ENCODE measurements at regions not wholly inside any gene's neighbourhood (a gene's known extent, or its start where the extent isn't known, plus 50 kb on each side); places are given as distances from the start of the nearest gene placed in this dataset.
"Not testable (repeated sequence)": the region's sequence is repeated elsewhere in the genome, so short reads cannot be mapped to it uniquely, and the experiment has no call there.

DNA sequence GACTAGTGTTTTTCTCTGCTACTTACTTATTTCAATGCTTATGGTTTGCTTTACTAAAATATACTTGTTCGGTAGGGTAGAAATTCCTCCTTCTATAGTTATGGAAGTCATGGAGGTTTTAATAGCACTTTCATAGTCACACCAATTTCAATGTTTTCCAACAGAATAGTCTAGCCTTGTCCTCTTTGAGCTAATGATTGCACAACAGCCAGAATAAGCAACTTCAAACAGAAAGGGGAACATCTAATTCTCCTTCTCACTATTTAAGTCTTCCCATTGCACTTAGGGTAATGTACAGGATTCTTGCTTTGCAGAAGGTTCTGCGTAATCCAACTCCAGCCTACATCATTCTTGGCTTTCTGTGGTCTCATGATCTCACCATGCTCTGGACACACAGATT is 287.7 kb upstream of the GCFC2 start:
- no peak for ATAC-seq
- TF ChIP-seq ZNF565 (CRISPR knock-in tag; conservative IDR thresholded peaks at IDR 0.05; ENCODE audit: low read depth) (no peak), SNAI2 (CRISPR knock-in tag; IDR thresholded peaks at IDR 0.05) (no peak), TCF4 (CRISPR knock-in tag; IDR thresholded peaks at IDR 0.05; ENCODE audit: borderline replicate concordance) (no peak), CSDC2 (CRISPR knock-in tag; IDR thresholded peaks at IDR 0.05) (no peak)

DNA sequence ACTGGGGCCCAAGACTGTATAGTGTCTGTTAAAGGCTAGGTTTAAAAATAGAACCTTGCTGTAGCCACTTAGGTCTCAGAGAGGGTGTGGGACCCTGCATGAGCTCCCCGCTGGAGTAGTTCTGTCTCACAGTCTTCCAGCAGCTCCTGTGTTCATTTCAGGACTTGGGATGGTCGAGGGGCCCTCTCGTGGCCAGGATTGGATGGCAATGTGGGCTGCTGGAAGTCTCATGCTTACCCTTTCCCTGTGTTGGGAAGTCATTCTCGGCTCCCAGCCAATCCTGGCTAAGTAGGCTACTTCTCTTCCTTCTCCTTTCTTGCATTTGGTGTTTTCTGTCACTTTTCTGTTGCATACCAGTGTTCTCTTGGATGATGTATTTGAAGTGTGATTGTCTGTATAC is 284.0 kb upstream of the GCFC2 start:
- TF ChIP-seq, protein P1, sequence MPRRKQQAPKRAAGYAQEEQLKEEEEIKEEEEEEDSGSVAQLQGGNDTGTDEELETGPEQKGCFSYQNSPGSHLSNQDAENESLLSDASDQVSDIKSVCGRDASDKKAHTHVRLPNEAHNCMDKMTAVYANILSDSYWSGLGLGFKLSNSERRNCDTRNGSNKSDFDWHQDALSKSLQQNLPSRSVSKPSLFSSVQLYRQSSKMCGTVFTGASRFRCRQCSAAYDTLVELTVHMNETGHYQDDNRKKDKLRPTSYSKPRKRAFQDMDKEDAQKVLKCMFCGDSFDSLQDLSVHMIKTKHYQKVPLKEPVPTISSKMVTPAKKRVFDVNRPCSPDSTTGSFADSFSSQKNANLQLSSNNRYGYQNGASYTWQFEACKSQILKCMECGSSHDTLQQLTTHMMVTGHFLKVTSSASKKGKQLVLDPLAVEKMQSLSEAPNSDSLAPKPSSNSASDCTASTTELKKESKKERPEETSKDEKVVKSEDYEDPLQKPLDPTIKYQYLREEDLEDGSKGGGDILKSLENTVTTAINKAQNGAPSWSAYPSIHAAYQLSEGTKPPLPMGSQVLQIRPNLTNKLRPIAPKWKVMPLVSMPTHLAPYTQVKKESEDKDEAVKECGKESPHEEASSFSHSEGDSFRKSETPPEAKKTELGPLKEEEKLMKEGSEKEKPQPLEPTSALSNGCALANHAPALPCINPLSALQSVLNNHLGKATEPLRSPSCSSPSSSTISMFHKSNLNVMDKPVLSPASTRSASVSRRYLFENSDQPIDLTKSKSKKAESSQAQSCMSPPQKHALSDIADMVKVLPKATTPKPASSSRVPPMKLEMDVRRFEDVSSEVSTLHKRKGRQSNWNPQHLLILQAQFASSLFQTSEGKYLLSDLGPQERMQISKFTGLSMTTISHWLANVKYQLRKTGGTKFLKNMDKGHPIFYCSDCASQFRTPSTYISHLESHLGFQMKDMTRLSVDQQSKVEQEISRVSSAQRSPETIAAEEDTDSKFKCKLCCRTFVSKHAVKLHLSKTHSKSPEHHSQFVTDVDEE (CRISPR knock-in tag; IDR thresholded peaks at IDR 0.05): no peak
- TF ChIP-seq PPARA (CRISPR knock-in tag; IDR thresholded peaks at IDR 0.05; ENCODE audit: borderline replicate concordance): no peak
- TF ChIP-seq ZNF8 (CRISPR knock-in tag; IDR thresholded peaks at IDR 0.05): no peak
- TF ChIP-seq, protein P2, sequence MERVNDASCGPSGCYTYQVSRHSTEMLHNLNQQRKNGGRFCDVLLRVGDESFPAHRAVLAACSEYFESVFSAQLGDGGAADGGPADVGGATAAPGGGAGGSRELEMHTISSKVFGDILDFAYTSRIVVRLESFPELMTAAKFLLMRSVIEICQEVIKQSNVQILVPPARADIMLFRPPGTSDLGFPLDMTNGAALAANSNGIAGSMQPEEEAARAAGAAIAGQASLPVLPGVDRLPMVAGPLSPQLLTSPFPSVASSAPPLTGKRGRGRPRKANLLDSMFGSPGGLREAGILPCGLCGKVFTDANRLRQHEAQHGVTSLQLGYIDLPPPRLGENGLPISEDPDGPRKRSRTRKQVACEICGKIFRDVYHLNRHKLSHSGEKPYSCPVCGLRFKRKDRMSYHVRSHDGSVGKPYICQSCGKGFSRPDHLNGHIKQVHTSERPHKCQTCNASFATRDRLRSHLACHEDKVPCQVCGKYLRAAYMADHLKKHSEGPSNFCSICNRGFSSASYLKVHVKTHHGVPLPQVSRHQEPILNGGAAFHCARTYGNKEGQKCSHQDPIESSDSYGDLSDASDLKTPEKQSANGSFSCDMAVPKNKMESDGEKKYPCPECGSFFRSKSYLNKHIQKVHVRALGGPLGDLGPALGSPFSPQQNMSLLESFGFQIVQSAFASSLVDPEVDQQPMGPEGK (CRISPR knock-in tag; IDR thresholded peaks at IDR 0.05; ENCODE audit: borderline replicate concordance): no peak
- TF ChIP-seq TCF4 (CRISPR knock-in tag; IDR thresholded peaks at IDR 0.05; ENCODE audit: borderline replicate concordance): no peak
- no peak for TF ChIP-seq BACH2 (CRISPR knock-in tag; IDR thresholded peaks at IDR 0.05; ENCODE audit: borderline replicate concordance)
- ATAC-seq: no peak

DNA sequence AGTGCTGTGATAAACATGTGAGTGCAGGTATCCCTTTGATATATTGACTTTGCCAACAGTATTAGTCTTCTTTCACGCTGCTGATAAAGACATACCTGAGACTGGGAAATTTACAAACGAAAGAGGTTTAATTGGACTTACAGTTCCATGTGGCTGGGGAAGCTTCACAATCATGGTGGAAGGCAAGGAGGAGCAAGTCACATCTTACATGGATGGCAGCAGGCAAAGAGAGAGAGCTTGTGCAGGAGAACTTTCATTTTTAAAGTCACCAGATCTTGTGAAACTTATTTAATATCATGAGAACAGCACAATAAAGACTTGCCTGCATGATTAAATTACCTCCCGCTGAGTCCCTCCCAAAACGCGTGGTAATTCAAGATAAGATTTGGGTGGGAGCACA is 277.9 kb upstream of the GCFC2 start:
- ATAC-seq: not testable (repeated sequence)

DNA sequence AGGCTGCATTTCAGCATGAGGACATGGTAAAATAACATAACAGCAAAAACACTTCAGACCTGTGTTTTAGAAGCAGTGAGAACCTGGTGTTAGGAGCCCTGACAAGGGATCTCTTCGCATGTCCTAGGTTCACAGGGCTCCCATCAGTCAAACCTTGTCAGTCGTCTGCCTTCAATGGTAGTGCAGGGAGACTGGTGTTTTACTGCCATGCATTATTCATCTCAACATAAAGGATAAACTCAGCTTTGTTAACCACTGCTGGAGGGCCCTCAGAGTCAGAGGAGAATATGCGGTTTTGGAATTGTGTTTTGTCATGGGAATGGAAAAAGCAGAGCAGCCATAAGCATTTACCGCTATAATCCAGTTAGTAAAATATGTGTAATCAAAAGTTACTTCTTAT is 275.9 kb upstream of the GCFC2 start:
- no peak for TF ChIP-seq ZNF8 (CRISPR knock-in tag; IDR thresholded peaks at IDR 0.05)
- TF ChIP-seq, protein P2 (CRISPR knock-in tag; IDR thresholded peaks at IDR 0.05; ENCODE audit: borderline replicate concordance): no peak
- no peak for TF ChIP-seq ISL1 (CRISPR knock-in tag; IDR thresholded peaks at IDR 0.05)
- no peak for TF ChIP-seq BACH2 (CRISPR knock-in tag; IDR thresholded peaks at IDR 0.05; ENCODE audit: borderline replicate concordance)
- ATAC-seq: no peak

DNA sequence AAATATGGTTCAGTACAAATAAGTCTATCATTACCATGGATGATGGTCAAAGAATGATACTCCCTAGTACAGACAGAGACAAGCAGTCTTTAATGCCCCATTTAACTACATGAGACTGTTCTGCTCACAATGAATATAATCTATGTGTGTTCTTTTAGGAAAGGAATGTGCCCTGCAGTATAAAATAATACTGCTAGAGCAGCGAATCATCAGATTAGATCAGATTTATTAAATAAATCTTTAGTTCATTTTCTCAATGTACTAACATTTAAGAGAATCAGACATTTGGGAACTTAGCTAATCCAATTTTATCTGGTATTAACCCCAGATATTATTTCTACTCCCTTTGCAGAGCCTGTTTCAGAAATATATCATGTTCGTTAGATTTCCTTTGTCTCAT is 272.0 kb upstream of the GCFC2 start:
- TF ChIP-seq PPARA (CRISPR knock-in tag; IDR thresholded peaks at IDR 0.05; ENCODE audit: borderline replicate concordance) (no peak), TCF4 (CRISPR knock-in tag; IDR thresholded peaks at IDR 0.05; ENCODE audit: borderline replicate concordance) (peak; percentile 74), TOX (CRISPR knock-in tag; IDR thresholded peaks at IDR 0.05; ENCODE audit: borderline replicate concordance) (no peak), ZC3H10 (CRISPR knock-in tag; IDR thresholded peaks at IDR 0.05) (no peak), ZNF70 (CRISPR knock-in tag; IDR thresholded peaks at IDR 0.05) (no peak), CSDC2 (CRISPR knock-in tag; IDR thresholded peaks at IDR 0.05) (no peak), SNAI2 (CRISPR knock-in tag; IDR thresholded peaks at IDR 0.05) (peak; percentile 37; the same call in 1 of the 2 replicates), ZNF8 (CRISPR knock-in tag; IDR thresholded peaks at IDR 0.05) (no peak), ZFP30 (CRISPR knock-in tag; IDR thresholded peaks at IDR 0.05) (no peak), GLIS3 (CRISPR knock-in tag; IDR thresholded peaks at IDR 0.05) (0 out of 2 replicates have a peak, but pooled peaks have one; percentile 7), BACH2 (CRISPR knock-in tag; IDR thresholded peaks at IDR 0.05; ENCODE audit: borderline replicate concordance) (no peak), ISL1 (CRISPR knock-in tag; IDR thresholded peaks at IDR 0.05) (peak; percentile 91)
- TF ChIP-seq, protein P3, sequence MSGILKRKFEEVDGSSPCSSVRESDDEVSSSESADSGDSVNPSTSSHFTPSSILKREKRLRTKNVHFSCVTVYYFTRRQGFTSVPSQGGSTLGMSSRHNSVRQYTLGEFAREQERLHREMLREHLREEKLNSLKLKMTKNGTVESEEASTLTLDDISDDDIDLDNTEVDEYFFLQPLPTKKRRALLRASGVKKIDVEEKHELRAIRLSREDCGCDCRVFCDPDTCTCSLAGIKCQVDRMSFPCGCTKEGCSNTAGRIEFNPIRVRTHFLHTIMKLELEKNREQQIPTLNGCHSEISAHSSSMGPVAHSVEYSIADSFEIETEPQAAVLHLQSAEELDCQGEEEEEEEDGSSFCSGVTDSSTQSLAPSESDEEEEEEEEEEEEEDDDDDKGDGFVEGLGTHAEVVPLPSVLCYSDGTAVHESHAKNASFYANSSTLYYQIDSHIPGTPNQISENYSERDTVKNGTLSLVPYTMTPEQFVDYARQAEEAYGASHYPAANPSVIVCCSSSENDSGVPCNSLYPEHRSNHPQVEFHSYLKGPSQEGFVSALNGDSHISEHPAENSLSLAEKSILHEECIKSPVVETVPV (CRISPR knock-in tag; IDR thresholded peaks at IDR 0.05): peak; percentile 66; the same call in 1 of the 2 replicates
- TF ChIP-seq, protein P4, sequence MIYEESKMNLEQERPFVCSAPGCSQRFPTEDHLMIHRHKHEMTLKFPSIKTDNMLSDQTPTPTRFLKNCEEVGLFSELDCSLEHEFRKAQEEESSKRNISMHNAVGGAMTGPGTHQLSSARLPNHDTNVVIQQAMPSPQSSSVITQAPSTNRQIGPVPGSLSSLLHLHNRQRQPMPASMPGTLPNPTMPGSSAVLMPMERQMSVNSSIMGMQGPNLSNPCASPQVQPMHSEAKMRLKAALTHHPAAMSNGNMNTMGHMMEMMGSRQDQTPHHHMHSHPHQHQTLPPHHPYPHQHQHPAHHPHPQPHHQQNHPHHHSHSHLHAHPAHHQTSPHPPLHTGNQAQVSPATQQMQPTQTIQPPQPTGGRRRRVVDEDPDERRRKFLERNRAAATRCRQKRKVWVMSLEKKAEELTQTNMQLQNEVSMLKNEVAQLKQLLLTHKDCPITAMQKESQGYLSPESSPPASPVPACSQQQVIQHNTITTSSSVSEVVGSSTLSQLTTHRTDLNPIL (CRISPR knock-in tag; IDR thresholded peaks at IDR 0.05; ENCODE audit: low read depth): peak; percentile 18; the same call in 1 of the 2 replicates
- TF ChIP-seq, protein P1 (CRISPR knock-in tag; IDR thresholded peaks at IDR 0.05): peak; percentile 76; the same call in 1 of the 2 replicates
- TF ChIP-seq, protein P5, sequence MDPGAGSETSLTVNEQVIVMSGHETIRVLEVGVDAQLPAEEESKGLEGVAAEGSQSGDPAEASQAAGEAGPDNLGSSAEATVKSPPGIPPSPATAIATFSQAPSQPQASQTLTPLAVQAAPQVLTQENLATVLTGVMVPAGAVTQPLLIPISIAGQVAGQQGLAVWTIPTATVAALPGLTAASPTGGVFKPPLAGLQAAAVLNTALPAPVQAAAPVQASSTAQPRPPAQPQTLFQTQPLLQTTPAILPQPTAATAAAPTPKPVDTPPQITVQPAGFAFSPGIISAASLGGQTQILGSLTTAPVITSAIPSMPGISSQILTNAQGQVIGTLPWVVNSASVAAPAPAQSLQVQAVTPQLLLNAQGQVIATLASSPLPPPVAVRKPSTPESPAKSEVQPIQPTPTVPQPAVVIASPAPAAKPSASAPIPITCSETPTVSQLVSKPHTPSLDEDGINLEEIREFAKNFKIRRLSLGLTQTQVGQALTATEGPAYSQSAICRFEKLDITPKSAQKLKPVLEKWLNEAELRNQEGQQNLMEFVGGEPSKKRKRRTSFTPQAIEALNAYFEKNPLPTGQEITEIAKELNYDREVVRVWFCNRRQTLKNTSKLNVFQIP (CRISPR knock-in tag; IDR thresholded peaks at IDR 0.05; ENCODE audit: borderline replicate concordance, low read depth): no peak; the same call in 1 of the 2 replicates
- ATAC-seq: no peak

Data from SK-N-SH treated with all-trans-retinoic acid at 6 μM for 48 hours (cell line).